ENCODE measurements at regions not wholly inside any gene's neighbourhood (a gene's known extent, or its start where the extent isn't known, plus 50 kb on each side); places are given as distances from the start of the nearest gene placed in this dataset.

GRCh38 chr3:6452974-6453373, 407.9 kb upstream of the GRM7 start:
- TF ChIP-seq, protein P1, sequence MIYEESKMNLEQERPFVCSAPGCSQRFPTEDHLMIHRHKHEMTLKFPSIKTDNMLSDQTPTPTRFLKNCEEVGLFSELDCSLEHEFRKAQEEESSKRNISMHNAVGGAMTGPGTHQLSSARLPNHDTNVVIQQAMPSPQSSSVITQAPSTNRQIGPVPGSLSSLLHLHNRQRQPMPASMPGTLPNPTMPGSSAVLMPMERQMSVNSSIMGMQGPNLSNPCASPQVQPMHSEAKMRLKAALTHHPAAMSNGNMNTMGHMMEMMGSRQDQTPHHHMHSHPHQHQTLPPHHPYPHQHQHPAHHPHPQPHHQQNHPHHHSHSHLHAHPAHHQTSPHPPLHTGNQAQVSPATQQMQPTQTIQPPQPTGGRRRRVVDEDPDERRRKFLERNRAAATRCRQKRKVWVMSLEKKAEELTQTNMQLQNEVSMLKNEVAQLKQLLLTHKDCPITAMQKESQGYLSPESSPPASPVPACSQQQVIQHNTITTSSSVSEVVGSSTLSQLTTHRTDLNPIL (CRISPR knock-in tag; IDR thresholded peaks at IDR 0.05; ENCODE audit: low read depth): no peak
- TF ChIP-seq RARB (CRISPR knock-in tag; IDR thresholded peaks at IDR 0.05) (no peak), CSDC2 (CRISPR knock-in tag; IDR thresholded peaks at IDR 0.05) (no peak), ZC3H10 (CRISPR knock-in tag; IDR thresholded peaks at IDR 0.05) (no peak), ZNF8 (CRISPR knock-in tag; IDR thresholded peaks at IDR 0.05) (no peak), GLIS3 (CRISPR knock-in tag; IDR thresholded peaks at IDR 0.05) (no peak), ZNF565 (CRISPR knock-in tag; conservative IDR thresholded peaks at IDR 0.05; ENCODE audit: low read depth) (no peak), ZNF70 (CRISPR knock-in tag; IDR thresholded peaks at IDR 0.05) (no peak), TOX (CRISPR knock-in tag; IDR thresholded peaks at IDR 0.05; ENCODE audit: borderline replicate concordance) (no peak), TSHZ2 (CRISPR knock-in tag; IDR thresholded peaks at IDR 0.05) (no peak), ZFP30 (CRISPR knock-in tag; IDR thresholded peaks at IDR 0.05) (no peak)
- no peak for ATAC-seq

DNA sequence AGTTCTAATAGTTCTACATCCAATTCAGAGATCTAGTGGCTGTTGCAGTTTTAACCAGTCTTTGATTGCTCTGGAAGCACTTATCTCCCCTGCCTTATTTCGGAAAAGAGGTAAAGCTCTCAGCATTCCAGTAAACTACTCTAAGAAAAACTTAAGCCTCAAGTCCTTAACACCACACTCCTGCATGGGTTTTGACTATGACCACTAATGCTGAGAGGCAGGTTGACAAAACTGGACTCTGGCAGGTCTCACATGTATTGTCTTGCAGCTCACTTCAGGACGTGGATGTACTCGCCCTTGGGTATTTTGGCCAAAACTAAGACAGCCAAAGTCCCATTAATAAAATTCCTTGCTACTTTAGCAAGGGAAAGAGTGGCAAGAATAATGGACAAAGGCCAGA, 405.9 kb upstream of the GRM7 start:
- TF ChIP-seq ZNF8 (CRISPR knock-in tag; IDR thresholded peaks at IDR 0.05) (no peak), CSDC2 (CRISPR knock-in tag; IDR thresholded peaks at IDR 0.05) (no peak), ZNF565 (CRISPR knock-in tag; conservative IDR thresholded peaks at IDR 0.05; ENCODE audit: low read depth) (no peak), OSR1 (CRISPR knock-in tag; IDR thresholded peaks at IDR 0.05) (no peak), ZFP30 (CRISPR knock-in tag; IDR thresholded peaks at IDR 0.05) (no peak), ZC3H10 (CRISPR knock-in tag; IDR thresholded peaks at IDR 0.05) (no peak)
- no peak for ATAC-seq

GRCh38 chr3:6467186-6467585, 393.7 kb upstream of the GRM7 start:
- ATAC-seq: no peak
- TF ChIP-seq ZFP3 (CRISPR knock-in tag; IDR thresholded peaks at IDR 0.05): no peak
- TF ChIP-seq, protein P1 (CRISPR knock-in tag; IDR thresholded peaks at IDR 0.05; ENCODE audit: low read depth): no peak
- TF ChIP-seq, protein P2, sequence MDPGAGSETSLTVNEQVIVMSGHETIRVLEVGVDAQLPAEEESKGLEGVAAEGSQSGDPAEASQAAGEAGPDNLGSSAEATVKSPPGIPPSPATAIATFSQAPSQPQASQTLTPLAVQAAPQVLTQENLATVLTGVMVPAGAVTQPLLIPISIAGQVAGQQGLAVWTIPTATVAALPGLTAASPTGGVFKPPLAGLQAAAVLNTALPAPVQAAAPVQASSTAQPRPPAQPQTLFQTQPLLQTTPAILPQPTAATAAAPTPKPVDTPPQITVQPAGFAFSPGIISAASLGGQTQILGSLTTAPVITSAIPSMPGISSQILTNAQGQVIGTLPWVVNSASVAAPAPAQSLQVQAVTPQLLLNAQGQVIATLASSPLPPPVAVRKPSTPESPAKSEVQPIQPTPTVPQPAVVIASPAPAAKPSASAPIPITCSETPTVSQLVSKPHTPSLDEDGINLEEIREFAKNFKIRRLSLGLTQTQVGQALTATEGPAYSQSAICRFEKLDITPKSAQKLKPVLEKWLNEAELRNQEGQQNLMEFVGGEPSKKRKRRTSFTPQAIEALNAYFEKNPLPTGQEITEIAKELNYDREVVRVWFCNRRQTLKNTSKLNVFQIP (CRISPR knock-in tag; IDR thresholded peaks at IDR 0.05; ENCODE audit: borderline replicate concordance, low read depth): no peak
- no peak for TF ChIP-seq ZNF70 (CRISPR knock-in tag; IDR thresholded peaks at IDR 0.05)
- no peak for TF ChIP-seq TCF4 (CRISPR knock-in tag; IDR thresholded peaks at IDR 0.05; ENCODE audit: borderline replicate concordance)
- TF ChIP-seq SNAI2 (CRISPR knock-in tag; IDR thresholded peaks at IDR 0.05): no peak
- no peak for TF ChIP-seq BACH2 (CRISPR knock-in tag; IDR thresholded peaks at IDR 0.05; ENCODE audit: borderline replicate concordance)
- no peak for TF ChIP-seq ESRRG (CRISPR knock-in tag; IDR thresholded peaks at IDR 0.05)
- no peak for TF ChIP-seq ZNF8 (CRISPR knock-in tag; IDR thresholded peaks at IDR 0.05)
- no peak for TF ChIP-seq OSR1 (CRISPR knock-in tag; IDR thresholded peaks at IDR 0.05)
- no peak for TF ChIP-seq TOX (CRISPR knock-in tag; IDR thresholded peaks at IDR 0.05; ENCODE audit: borderline replicate concordance)
- no peak for TF ChIP-seq ISL1 (CRISPR knock-in tag; IDR thresholded peaks at IDR 0.05)
- TF ChIP-seq PPARA (CRISPR knock-in tag; IDR thresholded peaks at IDR 0.05; ENCODE audit: borderline replicate concordance): no peak
- TF ChIP-seq ARNTL (CRISPR knock-in tag; IDR thresholded peaks at IDR 0.05; ENCODE audit: borderline replicate concordance, low read depth): no peak
- TF ChIP-seq CSRNP3 (CRISPR knock-in tag; IDR thresholded peaks at IDR 0.05): no peak
